ENCODE measurements at regions not wholly inside any gene's neighbourhood (a gene's known extent, or its start where the extent isn't known, plus 50 kb on each side); places are given as distances from the start of the nearest gene placed in this dataset.

GRCh38 chr12:91722072-91722471 is 423.6 kb downstream of the BTG1 start:
- TF ChIP-seq CTCF (IDR thresholded peaks at IDR 0.05; ENCODE audit: low read depth, low read length, missing input control) (no peak), YY1 (IDR thresholded peaks at IDR 0.05) (no peak), RAD21 (IDR thresholded peaks at IDR 0.05) (no peak), TAF1 (conservative IDR thresholded peaks at IDR 0.05) (no peak)

Measured in liver (tissue), 3 donors.